Loucy (cell line): ENCODE measurements at regions not wholly inside any gene's neighbourhood (a gene's known extent, or its start where the extent isn't known, plus 50 kb on each side); places are given as distances from the start of the nearest gene placed in this dataset.

Source experiments
- CTCF ChIP-seq: fragments of 200-600 bp; sonication (generic); conservative IDR thresholded peaks from 2 replicates; pipeline ENCODE4 v1.5.1; 2014; ENCODE audit warnings: mild to moderate bottlenecking, antibody characterized with exemption, low read length
- EZH2phosphoT487 ChIP-seq: fragments of 200-600 bp; IDR thresholded peaks from 2 replicates; pipeline ENCODE4 v1.6.1; 2018; ENCODE audit warnings: antibody characterized with exemption, mild to moderate bottlenecking, moderate library complexity, borderline replicate concordance

GRCh38 chr1:22364326-22364650 lies 87.4 kb upstream of the ZBTB40 start:
- no peak for TF ChIP-seq CTCF
- no peak for TF ChIP-seq EZH2phosphoT487
